Renal cortical epithelial cell (primary cell): ENCODE measurements at regions not wholly inside any gene's neighbourhood (a gene's known extent, or its start where the extent isn't known, plus 50 kb on each side); places are given as distances from the start of the nearest gene placed in this dataset.
"Not testable (repeated sequence)": the region's sequence is repeated elsewhere in the genome, so short reads cannot be mapped to it uniquely, and the experiment has no call there.

ENCODE experiments used
- DNase-seq: peaks from one replicate; pipeline ENCODE4 v3.0.0-alpha.2; 2011; ENCODE audit warnings: low read depth

- DNase-seq, result not testable (repeated sequence)
These were observed 291.4 kb upstream of the ZNF337 start for GRCh38 chr20:25987928-25988560.

- DNase-seq, result peak; percentile 2
These were observed 290.6 kb upstream of the ZNF337 start for GRCh38 chr20:25987073-25987927.

- no peak for DNase-seq
These were observed 288.9 kb upstream of the ZNF337 start for GRCh38 chr20:25985597-25985996.

- peak; percentile 37 for DNase-seq
These were observed 288.3 kb upstream of the ZNF337 start for GRCh38 chr20:25984933-25985332.

GRCh38 chr20:25982701-25983100, 286.0 kb upstream of the ZNF337 start:
- not testable (repeated sequence) for DNase-seq

- peak; percentile 2 for DNase-seq
These were observed 282.0 kb upstream of the ZNF337 start for GRCh38 chr20:25978450-25979190.

- not testable (repeated sequence) for DNase-seq
These were observed 279.2 kb upstream of the ZNF337 start for GRCh38 chr20:25975816-25976215.

- not testable (repeated sequence) for DNase-seq
These were observed 268.6 kb upstream of the ZNF337 start for GRCh38 chr20:25965203-25965602.

- peak; percentile 4 for DNase-seq
These were observed 257.2 kb upstream of the ZNF337 start for GRCh38 chr20:25953876-25954275.

- not testable (repeated sequence) for DNase-seq
These were observed 238.6 kb upstream of the ZNF337 start for GRCh38 chr20:25935230-25935629.

- not testable (repeated sequence) for DNase-seq
These were observed 236.2 kb upstream of the ZNF337 start for GRCh38 chr20:25932806-25933205.

- peak; percentile 83 for DNase-seq
These were observed 235.5 kb upstream of the ZNF337 start for GRCh38 chr20:25932170-25932569.

GRCh38 chr20:25902321-25902720, 205.7 kb upstream of the ZNF337 start:
- peak; percentile 33 for DNase-seq

- not testable (repeated sequence) for DNase-seq
These were observed 202.0 kb upstream of the ZNF337 start for GRCh38 chr20:25898663-25899062.

GRCh38 chr20:25879096-25879495, 182.4 kb upstream of the ZNF337 start:
- not testable (repeated sequence) for DNase-seq

GRCh38 chr20:25868650-25868979, 172.0 kb upstream of the ZNF337 start:
- not testable (repeated sequence) for DNase-seq

- DNase-seq, result peak; percentile 42
These were observed 171.4 kb upstream of the ZNF337 start for GRCh38 chr20:25867776-25868649.

- DNase-seq, result not testable (repeated sequence)
These were observed 170.5 kb upstream of the ZNF337 start for GRCh38 chr20:25867015-25867775.

- DNase-seq, result peak; percentile 44
These were observed 169.3 kb upstream of the ZNF337 start for GRCh38 chr20:25865715-25866656.
